ENCODE measurements at regions not wholly inside any gene's neighbourhood (a gene's known extent, or its start where the extent isn't known, plus 50 kb on each side); places are given as distances from the start of the nearest gene placed in this dataset.

DNA sequence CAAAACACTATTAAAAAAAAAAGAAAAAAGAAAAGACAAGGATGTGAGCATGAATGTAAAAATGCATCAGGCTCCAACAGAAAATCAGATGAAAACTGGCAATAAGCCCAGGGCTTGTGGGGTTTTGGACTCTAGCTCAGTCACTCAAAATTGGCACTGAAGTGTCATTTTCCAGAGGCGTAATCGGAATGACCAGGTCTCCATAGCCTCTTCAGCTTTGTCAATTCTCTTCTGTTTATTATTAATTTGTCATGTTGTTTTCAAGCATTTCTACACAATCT, 137.2 kb upstream of the TRHDE start:
- no peaks in the 10 kb centered on the region for H3K23me2 ChIP-seq (ENCODE audit: insufficient read length, low read depth, low read length, poor library complexity, severe bottlenecking)
- H2AK5ac ChIP-seq (ENCODE audit: insufficient read length, low read length) = no peak overlapping the region
- no peak overlapping the region for H3K9ac ChIP-seq (ENCODE audit: extremely low read depth, insufficient read length, low read length)
- no peak for DNase-seq
- Mint-ChIP-seq H3K27ac (no peak overlapping the region), H3K4me3 (no peak overlapping the region), H3K27me3 (ENCODE audit: low read depth) (no peaks in the 10 kb centered on the region), H3K4me1 (peaks cover 33 to 34% of the 10 kb centered on the region in 2 experiments), H3K36me3 (ENCODE audit: insufficient read depth in 1 of 3, low read depth in 3 of 3) (no peaks in the 10 kb centered on the region), H3K9me3 (no peaks in the 10 kb centered on the region)
- H2BK5ac ChIP-seq (ENCODE audit: insufficient read length, low read length) = no peak overlapping the region
- TF ChIP-seq CTCF (conservative IDR thresholded peaks at IDR 0.05) = no peak
- H3K79me2 ChIP-seq (ENCODE audit: insufficient read depth, low read length) = no peaks in the 10 kb centered on the region
- no peak overlapping the region for H2BK12ac ChIP-seq (ENCODE audit: insufficient read length, low read depth, low read length)
- no peak overlapping the region for H4K91ac ChIP-seq (ENCODE audit: insufficient read length, low read depth, low read length)
- no peak overlapping the region for H3K4ac ChIP-seq (ENCODE audit: low read depth, low read length)
- no peaks in the 10 kb centered on the region for H4K20me1 ChIP-seq (ENCODE audit: control insufficient read depth, insufficient read depth, insufficient read length)
- no peak overlapping the region for H4K8ac ChIP-seq (replicated peaks; ENCODE audit: insufficient read length, low read depth, low read length)
- no peak overlapping the region for H3K4me2 ChIP-seq (ENCODE audit: insufficient read depth, insufficient read length, low read length)
- no peak overlapping the region for H2BK15ac ChIP-seq (ENCODE audit: low read depth, low read length)
- no peak overlapping the region for H3K14ac ChIP-seq (ENCODE audit: insufficient read depth, low read length)
- WGBS (ENCODE audit: extremely low coverage, insufficient read length, low lambda C conversion rate) = no CpG with 5 or more reads among the region's 2 CpGs
- no peak overlapping the region for H4K5ac ChIP-seq (ENCODE audit: insufficient read length, low read depth, low read length)
- no peak overlapping the region for H2AFZ ChIP-seq (ENCODE audit: low read length)
- H3K23ac ChIP-seq (ENCODE audit: insufficient read length, low read depth, low read length) = no peak overlapping the region
- H3K9me3 ChIP-seq (ENCODE audit: control insufficient read depth, low read depth, low read length) = no peaks in the 10 kb centered on the region
- H3K4me1 ChIP-seq (ENCODE audit: insufficient read depth, low read length) = peaks cover 6% of the 10 kb centered on the region; the same call in 1 of the 2 replicates
- H3K27ac ChIP-seq (ENCODE audit: insufficient read length, low read depth, low read length) = no peak overlapping the region
- no peak overlapping the region for H3K56ac ChIP-seq (ENCODE audit: insufficient read length, low read depth, low read length)
- no peak overlapping the region for H2BK20ac ChIP-seq (ENCODE audit: low read depth, low read length, poor library complexity, severe bottlenecking)
- no peak overlapping the region for H3T11ph ChIP-seq (ENCODE audit: low read length)
- H3K27me3 ChIP-seq (ENCODE audit: insufficient read depth, low read length) = no peaks in the 10 kb centered on the region
- no peak overlapping the region for H2BK120ac ChIP-seq (ENCODE audit: low read depth, low read length, poor library complexity, severe bottlenecking)
- H3K79me1 ChIP-seq (ENCODE audit: insufficient read depth, low read depth, low read length, poor library complexity, severe bottlenecking) = no peaks in the 10 kb centered on the region
- no peak overlapping the region for H3K18ac ChIP-seq (ENCODE audit: insufficient read length, low read depth, low read length)

Measured in H9 (cell line).